HG02970 (cell line): ENCODE measurements at regions not wholly inside any gene's neighbourhood (a gene's known extent, or its start where the extent isn't known, plus 50 kb on each side); places are given as distances from the start of the nearest gene placed in this dataset.

Experiments
- ATAC-seq: cut with Tn5 transposase; IDR thresholded peaks from one replicate; pipeline ENCODE4 v1.9.1; 2021; ENCODE audit warnings: mild to moderate bottlenecking, moderate library complexity, moderate number of reproducible peaks; ENCODE audit not compliant: unreplicated experiment, low FRiP score

DNA sequence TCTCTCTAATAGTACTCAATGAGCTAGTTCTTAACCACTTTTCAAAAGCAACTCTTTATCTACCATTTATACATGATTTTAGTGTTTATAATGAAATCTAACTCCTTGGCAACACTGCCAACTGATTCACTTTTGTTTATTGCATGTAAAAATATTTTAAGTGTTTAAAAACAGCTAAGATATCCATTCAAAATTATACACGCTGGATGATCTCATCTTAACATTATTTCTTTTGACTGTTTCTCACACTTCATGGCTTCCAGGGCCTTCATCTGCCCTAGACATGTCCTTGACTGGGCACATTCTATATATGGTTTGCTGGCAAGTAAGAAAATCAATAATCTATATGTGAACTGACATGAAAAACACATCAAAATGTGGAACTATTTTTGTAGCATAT, 414.6 kb upstream of the LUZP2 start:
- ATAC-seq = no peak

DNA sequence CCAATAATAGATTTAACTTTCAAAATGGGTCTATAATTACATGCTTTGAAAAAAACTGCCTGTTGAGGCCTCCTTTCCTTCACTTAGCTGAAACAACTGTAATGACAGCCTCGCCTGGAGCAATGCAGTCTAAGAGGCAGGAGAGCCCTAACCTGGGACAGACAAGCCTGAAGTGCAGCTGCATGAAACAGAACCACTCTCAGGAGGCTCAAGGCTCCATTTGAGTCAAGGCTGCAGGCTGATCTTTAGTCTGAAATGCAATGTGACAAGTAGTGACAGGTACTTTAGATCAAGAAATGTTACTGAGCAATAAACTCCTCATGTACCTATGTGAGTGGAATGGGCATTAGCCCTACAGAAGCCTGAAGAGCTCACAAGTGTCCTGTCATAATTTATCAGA, 414.0 kb upstream of the LUZP2 start:
- ATAC-seq = no peak

GRCh38 chr11:24084956-24085355, 411.9 kb upstream of the LUZP2 start:
- no peak for ATAC-seq

GRCh38 chr11:24086921-24087320, 409.9 kb upstream of the LUZP2 start:
- no peak for ATAC-seq

DNA sequence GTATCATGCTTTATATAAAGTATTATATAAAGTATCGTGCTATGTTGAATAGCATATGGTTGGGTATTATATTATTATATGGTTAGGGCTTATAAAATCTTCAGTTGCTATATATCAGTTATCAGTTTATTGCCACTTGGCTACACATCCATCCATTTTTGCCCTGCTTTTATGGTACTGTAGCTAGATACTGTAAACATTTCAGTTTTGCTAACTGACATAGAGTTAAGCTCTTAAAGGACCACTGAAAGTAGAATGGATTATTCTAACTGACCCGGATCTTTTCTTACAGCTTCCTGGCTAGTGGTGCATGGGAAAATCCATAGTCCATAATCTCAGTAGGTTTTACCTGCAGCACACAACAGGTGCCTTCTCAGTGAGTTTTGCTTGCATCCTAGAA, 405.3 kb upstream of the LUZP2 start:
- ATAC-seq = no peak

DNA sequence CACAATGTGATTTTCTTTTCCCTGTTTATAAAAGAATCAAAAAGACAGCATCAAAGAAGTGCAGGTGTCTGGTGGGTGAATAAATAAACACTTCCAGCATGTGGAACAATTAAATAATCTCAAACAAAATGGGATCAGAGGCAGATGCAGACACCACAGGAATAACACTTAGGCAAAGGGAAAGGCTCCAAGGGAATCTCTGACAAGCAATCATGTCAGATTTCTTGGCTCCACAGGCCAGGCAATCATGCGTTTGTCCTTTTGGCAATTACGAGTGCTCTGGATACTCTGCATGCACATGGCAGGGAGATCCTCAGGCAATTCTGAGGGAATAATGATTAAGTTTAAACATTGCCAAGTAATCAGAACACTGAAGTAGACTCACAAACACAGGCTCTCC, 403.5 kb upstream of the LUZP2 start:
- no peak for ATAC-seq

GRCh38 chr11:24108609-24109008, 388.2 kb upstream of the LUZP2 start:
- ATAC-seq = no peak

DNA sequence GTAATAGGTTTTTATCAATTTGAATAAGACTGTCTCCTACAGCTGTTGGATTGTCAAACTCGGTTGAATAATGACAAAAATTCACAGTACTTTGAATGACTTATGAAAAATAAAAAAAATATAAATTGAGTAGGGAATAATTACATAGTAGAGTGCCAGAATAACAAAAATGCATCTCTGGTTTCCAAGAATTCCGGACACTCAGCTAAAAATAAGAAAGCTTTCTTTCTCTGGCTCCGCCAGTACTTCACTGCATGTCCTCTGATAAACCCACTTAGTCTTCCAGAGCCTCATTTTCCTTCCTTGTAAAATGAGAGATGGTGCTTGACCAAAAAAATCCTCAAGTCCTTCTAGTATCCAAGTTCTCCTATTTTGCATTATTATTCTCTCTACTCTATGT, 374.6 kb upstream of the LUZP2 start:
- ATAC-seq = no peak

DNA sequence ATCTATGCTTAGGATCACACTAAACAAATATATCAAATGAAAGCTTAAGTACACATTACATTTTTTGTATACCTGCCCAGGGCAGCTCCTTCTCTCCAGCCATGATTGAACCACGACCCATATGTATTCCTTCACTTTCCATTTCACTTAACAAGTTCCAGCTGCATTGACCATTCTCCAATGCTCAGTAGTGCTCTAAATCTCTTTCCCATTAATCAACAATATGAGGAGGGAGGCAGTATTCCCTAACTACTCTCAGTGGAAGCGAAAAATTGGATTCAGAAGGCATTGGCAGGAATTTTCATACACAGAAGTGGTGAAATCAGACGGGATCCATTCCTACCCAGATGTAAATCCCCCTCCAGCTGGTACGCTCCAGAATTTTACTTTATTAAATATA, 372.0 kb upstream of the LUZP2 start:
- ATAC-seq = no peak

DNA sequence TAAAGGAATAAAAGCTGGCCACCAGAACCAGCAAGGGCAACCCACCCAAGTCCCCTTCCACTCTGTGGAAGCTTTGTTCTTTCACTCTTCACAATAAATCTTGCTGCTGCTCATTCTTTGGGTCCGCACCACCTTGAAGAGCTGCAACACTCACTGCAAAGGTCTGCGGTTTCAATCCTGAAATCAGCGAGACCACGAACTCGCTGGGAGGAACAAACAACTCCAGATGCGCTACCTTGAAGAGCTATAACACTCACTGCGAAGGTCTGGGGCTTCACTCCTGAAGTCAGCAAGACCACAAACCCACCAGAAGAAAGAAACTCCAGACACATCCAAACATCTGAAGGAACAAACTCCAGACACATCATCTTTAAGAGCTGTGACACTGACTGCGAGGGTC, 365.2 kb upstream of the LUZP2 start:
- ATAC-seq = no peak

DNA sequence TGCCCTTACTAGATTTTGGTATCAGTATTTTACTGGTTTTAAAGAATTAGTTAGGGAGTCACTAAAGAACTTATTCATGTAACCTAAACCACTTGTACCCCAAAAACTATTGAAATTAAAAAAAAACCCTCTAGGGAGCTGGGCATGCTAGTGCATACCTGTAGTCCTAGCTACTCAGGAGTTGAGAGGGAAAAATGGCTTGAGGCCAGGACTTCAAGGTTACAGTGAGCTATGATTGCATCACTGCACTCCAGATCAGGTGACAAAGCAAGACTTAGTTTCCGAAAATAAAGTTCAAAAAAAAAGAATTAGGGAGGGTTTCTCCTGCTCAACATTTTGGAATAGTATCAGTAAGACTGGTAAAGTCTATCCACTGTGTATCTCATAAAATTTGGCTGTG, 364.4 kb upstream of the LUZP2 start:
- no peak for ATAC-seq

GRCh38 chr11:24134879-24135589, 361.8 kb upstream of the LUZP2 start:
- no peak for ATAC-seq

- ATAC-seq = no peak
Observed at GRCh38 chr11:24142062-24142461, 354.8 kb upstream of the LUZP2 start.

DNA sequence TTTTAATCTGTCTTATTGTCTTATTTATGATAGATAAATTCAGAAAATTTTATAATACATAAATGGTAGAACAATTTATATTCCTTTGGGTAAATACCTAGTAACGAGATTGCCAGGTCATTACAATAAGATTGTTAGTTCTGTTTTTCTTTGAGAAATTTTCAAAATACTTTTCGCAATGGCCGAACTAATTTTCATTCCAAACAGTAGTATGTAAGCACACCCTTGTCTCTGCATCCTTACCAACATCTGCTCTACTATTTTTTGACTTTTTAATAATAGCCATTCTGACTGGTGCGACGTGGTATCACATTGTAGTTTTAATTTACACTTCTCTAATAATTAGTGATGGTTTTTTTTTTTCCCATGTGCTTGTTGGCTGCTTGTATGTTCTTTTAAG, 351.4 kb upstream of the LUZP2 start:
- no peak for ATAC-seq

- ATAC-seq = no peak
Observed at GRCh38 chr11:24153337-24153736, 343.5 kb upstream of the LUZP2 start.

GRCh38 chr11:24155792-24156191, 341.1 kb upstream of the LUZP2 start:
- no peak for ATAC-seq

- no peak for ATAC-seq
Observed at GRCh38 chr11:24157316-24157715, 339.5 kb upstream of the LUZP2 start.

- ATAC-seq = no peak
Observed at GRCh38 chr11:24161587-24161986, 335.3 kb upstream of the LUZP2 start.

- ATAC-seq = no peak
Observed at GRCh38 chr11:24163146-24163545, 333.7 kb upstream of the LUZP2 start.

DNA sequence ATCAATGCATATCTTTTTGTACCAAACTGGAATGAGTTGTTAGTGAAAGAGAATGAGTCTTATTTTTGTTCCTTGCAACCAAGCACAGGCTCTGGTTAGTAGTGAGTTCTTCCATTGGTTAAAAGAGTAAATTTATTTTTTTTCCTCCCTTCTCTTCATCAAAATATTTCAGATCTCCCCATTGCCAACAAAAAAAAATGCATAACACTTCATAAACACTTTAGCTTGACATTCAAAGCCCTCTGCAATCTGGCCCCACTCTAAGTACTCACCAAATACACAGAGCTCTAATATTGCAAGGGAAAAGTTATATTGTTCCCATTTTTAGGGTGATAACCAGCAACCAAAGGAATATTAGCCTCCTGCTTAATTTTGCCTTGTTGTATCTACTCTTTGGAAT, 333.0 kb upstream of the LUZP2 start:
- no peak for ATAC-seq

- no peak for ATAC-seq
Observed at GRCh38 chr11:24171869-24172268, 325.0 kb upstream of the LUZP2 start.

- no peak for ATAC-seq
Observed at GRCh38 chr11:24181395-24182047, 315.3 kb upstream of the LUZP2 start.
